ENCODE measurements at regions not wholly inside any gene's neighbourhood (a gene's known extent, or its start where the extent isn't known, plus 50 kb on each side); places are given as distances from the start of the nearest gene placed in this dataset.

DNA sequence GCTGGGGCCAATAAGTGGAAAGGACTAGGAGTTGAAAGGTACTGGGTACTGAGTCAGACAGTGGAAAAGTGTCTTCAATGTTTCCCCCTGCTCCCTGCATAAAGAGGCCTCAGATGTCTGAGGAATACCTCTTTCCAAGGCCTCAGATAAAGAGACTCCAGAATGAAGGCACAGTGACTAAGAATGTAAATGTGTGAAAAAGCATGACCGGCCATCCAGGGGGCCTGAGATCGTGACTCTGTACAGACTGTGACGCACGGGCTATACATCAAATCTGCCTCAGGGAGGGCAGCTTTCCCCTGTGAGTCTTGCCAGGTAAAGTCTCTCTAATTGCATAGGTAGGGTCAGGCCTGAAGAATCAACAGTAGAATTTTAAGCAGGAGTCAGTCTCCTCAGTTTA, 1690.5 kb downstream of the KCNT2 start:
- Histone ChIP-seq H3K4me2 (ENCODE audit: insufficient read depth, low read length) (no peak overlapping the region), H3K79me2 (ENCODE audit: control insufficient read depth, insufficient read depth, low read length) (no peaks in the 10 kb centered on the region), H3K9me3 (replicated peaks; ENCODE audit: control insufficient read depth, insufficient read depth, low read length) (peaks cover 2% of the 10 kb centered on the region), H3K27me3 (ENCODE audit: control insufficient read depth in 2 of 2, insufficient read depth in 2 of 2, low read length in 2 of 2) (no peaks in the 10 kb centered on the region), H4K20me1 (replicated peaks; ENCODE audit: control insufficient read depth, extremely low read depth, insufficient read depth, low read length) (no peaks in the 10 kb centered on the region), H3K36me3 (ENCODE audit: control insufficient read depth in 2 of 2, extremely low read depth in 1 of 2, insufficient read depth in 2 of 2, low read length in 2 of 2) (no peaks in the 10 kb centered on the region), H3K4me3 (replicated peaks in 1 of 3; ENCODE audit: insufficient read depth in 1 of 3, low read depth in 1 of 3, low read length in 3 of 3) (no peak overlapping the region), H2AFZ (ENCODE audit: low read depth, low read length) (no peak overlapping the region), H3K4me1 (ENCODE audit: control insufficient read depth, extremely low read depth, insufficient read depth, low read length) (no peaks in the 10 kb centered on the region), H3K9me1 (replicated peaks; ENCODE audit: control insufficient read depth, extremely low read depth, insufficient read depth, low read length) (no peaks in the 10 kb centered on the region), H3K27ac (ENCODE audit: insufficient read depth, low read depth, low read length) (no peak overlapping the region), H3K9ac (replicated peaks; ENCODE audit: extremely low read depth, insufficient read depth, low read length) (no peak overlapping the region)
- intact Hi-C loops (cut with micrococcal nuclease) = no loop called here
- dilution Hi-C loops (cut with MboI; ENCODE audit: extremely low pct_ligation_motif_present, low sequenced_read_pairs) = no loop called here
- no peak for FAIRE-seq
- TF ChIP-seq, protein P1, sequence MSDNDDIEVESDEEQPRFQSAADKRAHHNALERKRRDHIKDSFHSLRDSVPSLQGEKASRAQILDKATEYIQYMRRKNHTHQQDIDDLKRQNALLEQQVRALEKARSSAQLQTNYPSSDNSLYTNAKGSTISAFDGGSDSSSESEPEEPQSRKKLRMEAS (IDR thresholded peaks at IDR 0.05; ENCODE audit: insufficient read depth, insufficient read length) = no peak
- TF ChIP-seq EZH2 (IDR thresholded peaks at IDR 0.05; ENCODE audit: borderline replicate concordance, low read depth, low read length, severe bottlenecking) = no peak
- no peak for TF ChIP-seq MYC (IDR thresholded peaks at IDR 0.05; ENCODE audit: low read depth, low read length)
- BruUV-seq (replicated peaks) = no TSS peak
- no peak for DNase-seq (ENCODE audit: low read depth, low spot score)
- ChIA-PET CTCF (no interaction called here), POLR2A (no interaction called here)

DNA sequence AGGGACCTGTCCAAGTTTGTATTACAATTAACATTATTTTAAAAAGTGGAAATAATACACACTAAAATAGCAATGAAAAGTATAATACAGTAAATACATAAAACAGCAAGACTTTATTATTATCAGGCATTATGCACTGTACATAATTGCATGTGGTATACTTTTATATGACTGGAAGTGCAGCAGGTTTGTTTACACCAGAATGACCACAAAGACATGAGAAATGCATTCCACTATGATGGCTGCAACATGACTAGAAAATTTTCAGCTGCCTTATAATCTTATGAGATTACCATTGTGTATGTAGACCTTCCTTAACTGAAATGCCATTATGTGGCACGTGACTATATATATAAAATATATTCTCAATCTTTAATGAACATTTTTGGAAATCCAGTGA, 1699.6 kb downstream of the KCNT2 start:
- BruUV-seq (replicated peaks) = no TSS peak
- TF ChIP-seq, protein P2, sequence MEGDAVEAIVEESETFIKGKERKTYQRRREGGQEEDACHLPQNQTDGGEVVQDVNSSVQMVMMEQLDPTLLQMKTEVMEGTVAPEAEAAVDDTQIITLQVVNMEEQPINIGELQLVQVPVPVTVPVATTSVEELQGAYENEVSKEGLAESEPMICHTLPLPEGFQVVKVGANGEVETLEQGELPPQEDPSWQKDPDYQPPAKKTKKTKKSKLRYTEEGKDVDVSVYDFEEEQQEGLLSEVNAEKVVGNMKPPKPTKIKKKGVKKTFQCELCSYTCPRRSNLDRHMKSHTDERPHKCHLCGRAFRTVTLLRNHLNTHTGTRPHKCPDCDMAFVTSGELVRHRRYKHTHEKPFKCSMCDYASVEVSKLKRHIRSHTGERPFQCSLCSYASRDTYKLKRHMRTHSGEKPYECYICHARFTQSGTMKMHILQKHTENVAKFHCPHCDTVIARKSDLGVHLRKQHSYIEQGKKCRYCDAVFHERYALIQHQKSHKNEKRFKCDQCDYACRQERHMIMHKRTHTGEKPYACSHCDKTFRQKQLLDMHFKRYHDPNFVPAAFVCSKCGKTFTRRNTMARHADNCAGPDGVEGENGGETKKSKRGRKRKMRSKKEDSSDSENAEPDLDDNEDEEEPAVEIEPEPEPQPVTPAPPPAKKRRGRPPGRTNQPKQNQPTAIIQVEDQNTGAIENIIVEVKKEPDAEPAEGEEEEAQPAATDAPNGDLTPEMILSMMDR (IDR thresholded peaks at IDR 0.05; ENCODE audit: extremely low read depth in 1 of 2, insufficient read depth in 1 of 2, low read depth in 1 of 2, low read length in 2 of 2) = no peak
- TF ChIP-seq FOS (IDR thresholded peaks at IDR 0.05; ENCODE audit: borderline replicate concordance, insufficient read depth, low read length) (no peak), POLR2A (IDR thresholded peaks at IDR 0.05; ENCODE audit: low read depth, low read length) (no peak), EZH2 (IDR thresholded peaks at IDR 0.05; ENCODE audit: borderline replicate concordance, low read depth, low read length, severe bottlenecking) (no peak), JUN (IDR thresholded peaks at IDR 0.05; ENCODE audit: borderline replicate concordance, insufficient read depth, insufficient read length, low read depth) (no peak), POLR2AphosphoS5 (IDR thresholded peaks at IDR 0.05; ENCODE audit: insufficient read depth, low read depth, low read length) (no peak), GATA2 (IDR thresholded peaks at IDR 0.05; ENCODE audit: insufficient read depth, insufficient read length, low read depth, low read length) (no peak), MYC (IDR thresholded peaks at IDR 0.05; ENCODE audit: low read depth, low read length) (no peak)
- TF ChIP-seq, protein P1 (IDR thresholded peaks at IDR 0.05; ENCODE audit: insufficient read depth, insufficient read length) = no peak
- H3K27ac ChIP-seq (ENCODE audit: insufficient read depth, low read depth, low read length) = no peak overlapping the region
- H3K9me3 ChIP-seq (replicated peaks; ENCODE audit: control insufficient read depth, insufficient read depth, low read length) = no peaks in the 10 kb centered on the region
- H3K4me3 ChIP-seq (replicated peaks in 1 of 3; ENCODE audit: insufficient read depth in 1 of 3, low read depth in 1 of 3, low read length in 3 of 3) = no peak overlapping the region
- H3K27me3 ChIP-seq (ENCODE audit: control insufficient read depth in 2 of 2, insufficient read depth in 2 of 2, low read length in 2 of 2) = no peaks in the 10 kb centered on the region
- no peak overlapping the region for H3K9ac ChIP-seq (replicated peaks; ENCODE audit: extremely low read depth, insufficient read depth, low read length)
- dilution Hi-C loops (cut with MboI; ENCODE audit: extremely low pct_ligation_motif_present, low sequenced_read_pairs) = no loop called here
- no peak overlapping the region for H2AFZ ChIP-seq (ENCODE audit: low read depth, low read length)
- H3K79me2 ChIP-seq (ENCODE audit: control insufficient read depth, insufficient read depth, low read length) = no peaks in the 10 kb centered on the region
- intact Hi-C loops (cut with micrococcal nuclease) = no loop called here
- CTCF ChIA-PET = no interaction called here
- no peaks in the 10 kb centered on the region for H3K4me1 ChIP-seq (ENCODE audit: control insufficient read depth, extremely low read depth, insufficient read depth, low read length)
- no peaks in the 10 kb centered on the region for H3K9me1 ChIP-seq (replicated peaks; ENCODE audit: control insufficient read depth, extremely low read depth, insufficient read depth, low read length)
- DNase-seq (ENCODE audit: low read depth, low spot score) (no peak), FAIRE-seq (no peak)
- no peaks in the 10 kb centered on the region for H4K20me1 ChIP-seq (replicated peaks; ENCODE audit: control insufficient read depth, extremely low read depth, insufficient read depth, low read length)
- H3K36me3 ChIP-seq (ENCODE audit: control insufficient read depth in 2 of 2, extremely low read depth in 1 of 2, insufficient read depth in 2 of 2, low read length in 2 of 2) = no peaks in the 10 kb centered on the region
- no peak overlapping the region for H3K4me2 ChIP-seq (ENCODE audit: insufficient read depth, low read length)
- POLR2A ChIA-PET = no interaction called here
